Neural progenitor cell (in vitro differentiated cells): ENCODE measurements at regions not wholly inside any gene's neighbourhood (a gene's known extent, or its start where the extent isn't known, plus 50 kb on each side); places are given as distances from the start of the nearest gene placed in this dataset.

Experiments used
- DNase-seq: peaks from one replicate; pipeline ENCODE4 v3.0.0-alpha.2; 2016; ENCODE audit warnings: low spot score
- H2AFZ ChIP-seq: fragments of 200-600 bp; sonication (generic); replicated peaks from 2 replicates; pipeline ENCODE4 v1.6.1; 2016; ENCODE audit warnings: antibody characterized with exemption
- H3F3A ChIP-seq: fragments of 200-600 bp; sonication (generic); 2 replicates; pipeline ENCODE4 v1.6.1; 2016; ENCODE audit warnings: antibody characterized with exemption, low read depth
- H3K27ac ChIP-seq: fragments of 200-600 bp; sonication (generic); 2 replicates; pipeline ENCODE4 v1.5.1; 2016; ENCODE audit warnings: mild to moderate bottlenecking
- H3K27me3 ChIP-seq: fragments of 200-600 bp; sonication (generic); 2 replicates; pipeline ENCODE4 v1.6.1; 2016; ENCODE audit warnings: mild to moderate bottlenecking, moderate library complexity
- H3K36me3 ChIP-seq: fragments of 200-600 bp; sonication (generic); 2 replicates; pipeline ENCODE4 v1.5.1; 2016
- H3K4me1 ChIP-seq: fragments of 200-600 bp; sonication (generic); 2 replicates; pipeline ENCODE4 v1.6.1; 2016; ENCODE audit warnings: mixed run types
- H3K4me2 ChIP-seq: fragments of 200-600 bp; sonication (generic); 2 replicates; pipeline ENCODE4 v1.6.1; 2016
- H3K4me3 ChIP-seq: fragments of 200-600 bp; sonication (generic); 2 replicates; pipeline ENCODE4 v1.5.1; 2016
- H3K79me2 ChIP-seq: fragments of 200-600 bp; sonication (generic); 2 replicates; pipeline ENCODE4 v1.6.1; 2016; ENCODE audit warnings: low read depth
- H3K9ac ChIP-seq: fragments of 200-600 bp; sonication (generic); 2 replicates; pipeline ENCODE4 v1.6.1; 2016
- H3K9me3 ChIP-seq: fragments of 200-600 bp; sonication (generic); 2 replicates; pipeline ENCODE4 v1.5.1; 2016; ENCODE audit warnings: low read depth
- H4K20me1 ChIP-seq: fragments of 200-600 bp; sonication (generic); 2 replicates; pipeline ENCODE4 v1.6.1; 2016; ENCODE audit warnings: low read depth
- H3K27ac Mint-ChIP-seq: 3 replicates; pipeline ENCODE4 v1.8.0; 2021; ENCODE audit warnings: mixed read lengths
- H3K27me3 Mint-ChIP-seq: 2 replicates; pipeline ENCODE4 v1.8.0; 2022; ENCODE audit warnings: low read depth, mild to moderate bottlenecking, inconsistent platforms, moderate library complexity, mixed read lengths; ENCODE audit not compliant: insufficient read depth
- H3K36me3 Mint-ChIP-seq: 3 replicates; pipeline ENCODE4 v1.8.0; 2021; ENCODE audit warnings: mixed read lengths
- H3K4me1 Mint-ChIP-seq: 3 replicates; pipeline ENCODE4 v1.8.0; 2021; ENCODE audit warnings: mixed read lengths
- H3K4me3 Mint-ChIP-seq: 3 replicates; pipeline ENCODE4 v1.8.0; 2021; ENCODE audit warnings: mild to moderate bottlenecking, moderate library complexity, mixed read lengths
- H3K9me3 Mint-ChIP-seq: 3 replicates; pipeline ENCODE4 v1.8.0; 2020; ENCODE audit warnings: mixed read lengths
- EZH2 ChIP-seq: fragments of 200-600 bp; sonication (generic); IDR thresholded peaks from 2 replicates; pipeline ENCODE4 v1.6.1; 2017; ENCODE audit warnings: antibody characterized with exemption, mild to moderate bottlenecking, moderate library complexity
- EZH2phosphoT487 ChIP-seq: fragments of 200-600 bp; sonication (generic); IDR thresholded peaks from 2 replicates; pipeline ENCODE4 v1.6.1; 2017; ENCODE audit warnings: antibody characterized with exemption
- TF ChIP-seq, protein P1 (sequence below): fragments of 200-600 bp; sonication (generic); IDR thresholded peaks from 2 replicates; pipeline ENCODE4 v1.5.1; 2017; ENCODE audit warnings: antibody characterized with exemption, mild to moderate bottlenecking

DNA sequence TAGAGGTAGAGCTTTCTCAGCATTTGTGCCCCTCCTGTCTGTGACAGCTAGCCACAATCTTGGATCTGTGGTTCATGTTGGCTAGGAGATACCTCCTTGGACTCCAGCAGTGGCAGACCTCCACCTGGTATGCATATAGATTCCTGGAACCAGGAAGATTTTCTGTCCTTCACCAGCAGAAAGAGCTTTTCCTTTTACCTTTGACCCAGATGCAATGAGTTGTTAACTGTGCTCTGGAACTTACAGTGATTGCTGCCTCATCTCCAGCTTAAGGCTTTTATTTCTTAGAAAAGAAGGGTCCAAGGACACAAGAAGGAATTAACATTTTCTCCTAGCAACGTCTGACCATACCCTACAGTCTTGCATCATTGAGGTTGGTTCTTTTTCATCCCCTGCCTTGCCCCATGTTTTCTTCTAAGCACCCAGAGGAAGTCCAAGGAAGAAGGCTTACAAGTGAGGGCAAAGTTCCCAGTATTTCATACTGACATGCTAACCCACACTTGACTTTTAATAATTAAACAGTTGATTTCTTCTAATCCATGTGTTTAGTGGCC, 217.1 kb upstream of the ARHGAP24 start:
- Mint-ChIP-seq H3K27ac (no peak overlapping the region), H3K36me3 (no peaks in the 10 kb centered on the region), H3K9me3 (peaks cover 18% of the 10 kb centered on the region), H3K27me3 (peaks cover 2% of the 10 kb centered on the region), H3K4me1 (no peaks in the 10 kb centered on the region), H3K4me3 (no peak overlapping the region)
- no peak overlapping the region for H3K9ac ChIP-seq
- no peaks in the 10 kb centered on the region for H3F3A ChIP-seq
- no peak overlapping the region for H3K4me2 ChIP-seq
- H3K9me3 ChIP-seq: peaks cover 8% of the 10 kb centered on the region
- H2AFZ ChIP-seq: no peak overlapping the region
- no peak overlapping the region for H3K4me3 ChIP-seq
- H3K36me3 ChIP-seq: no peaks in the 10 kb centered on the region
- H3K27me3 ChIP-seq: no peaks in the 10 kb centered on the region
- H3K27ac ChIP-seq: no peak overlapping the region
- no peak for DNase-seq
- TF ChIP-seq, protein P1, sequence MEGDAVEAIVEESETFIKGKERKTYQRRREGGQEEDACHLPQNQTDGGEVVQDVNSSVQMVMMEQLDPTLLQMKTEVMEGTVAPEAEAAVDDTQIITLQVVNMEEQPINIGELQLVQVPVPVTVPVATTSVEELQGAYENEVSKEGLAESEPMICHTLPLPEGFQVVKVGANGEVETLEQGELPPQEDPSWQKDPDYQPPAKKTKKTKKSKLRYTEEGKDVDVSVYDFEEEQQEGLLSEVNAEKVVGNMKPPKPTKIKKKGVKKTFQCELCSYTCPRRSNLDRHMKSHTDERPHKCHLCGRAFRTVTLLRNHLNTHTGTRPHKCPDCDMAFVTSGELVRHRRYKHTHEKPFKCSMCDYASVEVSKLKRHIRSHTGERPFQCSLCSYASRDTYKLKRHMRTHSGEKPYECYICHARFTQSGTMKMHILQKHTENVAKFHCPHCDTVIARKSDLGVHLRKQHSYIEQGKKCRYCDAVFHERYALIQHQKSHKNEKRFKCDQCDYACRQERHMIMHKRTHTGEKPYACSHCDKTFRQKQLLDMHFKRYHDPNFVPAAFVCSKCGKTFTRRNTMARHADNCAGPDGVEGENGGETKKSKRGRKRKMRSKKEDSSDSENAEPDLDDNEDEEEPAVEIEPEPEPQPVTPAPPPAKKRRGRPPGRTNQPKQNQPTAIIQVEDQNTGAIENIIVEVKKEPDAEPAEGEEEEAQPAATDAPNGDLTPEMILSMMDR: no peak
- TF ChIP-seq EZH2 (no peak), EZH2phosphoT487 (no peak)
- no peaks in the 10 kb centered on the region for H3K79me2 ChIP-seq
- no peaks in the 10 kb centered on the region for H3K4me1 ChIP-seq
- H4K20me1 ChIP-seq: no peaks in the 10 kb centered on the region

DNA sequence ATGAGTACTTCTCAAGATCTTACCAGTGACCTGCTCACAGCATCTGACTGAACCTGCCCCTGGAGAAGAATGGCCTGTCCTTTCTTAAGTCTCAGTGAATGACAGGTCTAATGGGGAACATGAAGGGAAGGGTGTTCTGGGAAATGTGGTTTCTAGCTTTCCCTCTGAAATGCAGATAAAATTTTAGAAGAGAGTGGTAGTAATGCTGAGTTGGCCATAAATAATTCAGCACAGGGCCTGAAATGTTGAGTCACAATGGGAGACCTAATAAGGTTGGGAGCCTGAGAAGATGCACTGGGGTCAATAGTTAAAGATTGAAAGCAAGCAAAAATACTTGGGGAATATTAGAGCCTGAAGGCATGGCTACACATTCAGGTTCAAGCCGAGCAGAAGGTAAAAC, 214.9 kb upstream of the ARHGAP24 start:
- Histone ChIP-seq H4K20me1 (no peaks in the 10 kb centered on the region), H3K9ac (no peak overlapping the region), H3K27ac (no peak overlapping the region), H3K4me2 (no peak overlapping the region), H3K4me1 (no peaks in the 10 kb centered on the region), H3K27me3 (no peaks in the 10 kb centered on the region), H3K9me3 (no peaks in the 10 kb centered on the region), H3K79me2 (no peaks in the 10 kb centered on the region), H3K36me3 (no peaks in the 10 kb centered on the region), H3F3A (no peaks in the 10 kb centered on the region), H3K4me3 (no peak overlapping the region), H2AFZ (no peak overlapping the region)
- no peaks in the 10 kb centered on the region for H3K4me1 Mint-ChIP-seq
- TF ChIP-seq, protein P1: no peak
- TF ChIP-seq EZH2 (no peak), EZH2phosphoT487 (no peak)
- H3K9me3 Mint-ChIP-seq: peaks cover 3% of the 10 kb centered on the region
- no peak overlapping the region for H3K4me3 Mint-ChIP-seq
- H3K27me3 Mint-ChIP-seq: no peaks in the 10 kb centered on the region
- DNase-seq: no peak
- no peaks in the 10 kb centered on the region for H3K36me3 Mint-ChIP-seq
- no peak overlapping the region for H3K27ac Mint-ChIP-seq

DNA sequence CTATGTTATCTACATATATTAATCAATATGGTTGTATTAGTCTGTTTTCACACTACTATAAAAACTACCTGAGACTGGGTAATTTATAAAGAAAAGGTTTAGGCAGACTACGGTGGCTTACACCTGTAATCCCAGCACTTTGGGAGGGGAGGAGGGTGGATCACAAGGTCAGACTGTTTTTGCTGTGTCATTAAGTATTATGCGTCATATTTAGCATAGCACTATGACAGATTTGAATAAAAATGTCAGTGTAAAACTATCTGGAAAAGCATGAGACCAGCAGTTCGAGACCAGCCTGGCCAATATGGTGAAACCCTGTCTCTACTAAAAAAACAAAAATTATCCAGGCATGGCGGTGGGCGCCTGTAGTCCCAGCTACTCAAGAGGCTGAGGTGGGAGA, 209.7 kb upstream of the ARHGAP24 start:
- no peaks in the 10 kb centered on the region for H3K9me3 ChIP-seq
- no peak overlapping the region for H3K4me2 ChIP-seq
- H3K36me3 ChIP-seq: no peaks in the 10 kb centered on the region
- Mint-ChIP-seq H3K27me3 (no peaks in the 10 kb centered on the region), H3K9me3 (no peaks in the 10 kb centered on the region), H3K4me3 (no peak overlapping the region), H3K27ac (no peak overlapping the region), H3K36me3 (no peaks in the 10 kb centered on the region), H3K4me1 (peaks cover 8% of the 10 kb centered on the region)
- no peaks in the 10 kb centered on the region for H3K79me2 ChIP-seq
- no peaks in the 10 kb centered on the region for H3K27me3 ChIP-seq
- no peak overlapping the region for H3K9ac ChIP-seq
- no peak overlapping the region for H2AFZ ChIP-seq
- no peak overlapping the region for H3K4me3 ChIP-seq
- H3F3A ChIP-seq: no peaks in the 10 kb centered on the region
- DNase-seq: no peak
- H3K4me1 ChIP-seq: peaks cover 17% of the 10 kb centered on the region
- TF ChIP-seq EZH2phosphoT487: no peak
- TF ChIP-seq, protein P1: no peak
- no peak for TF ChIP-seq EZH2
- H3K27ac ChIP-seq: no peak overlapping the region
- no peaks in the 10 kb centered on the region for H4K20me1 ChIP-seq
